SH-SY5Y (cell line): ENCODE measurements at regions not wholly inside any gene's neighbourhood (a gene's known extent, or its start where the extent isn't known, plus 50 kb on each side); places are given as distances from the start of the nearest gene placed in this dataset.

Source experiments
- GATA2 ChIP-seq: IDR thresholded peaks from 2 replicates; pipeline ENCODE4 v1.6.1; 2011; ENCODE audit warnings: mild to moderate bottlenecking, low read depth, low read length
- GATA3 ChIP-seq: IDR thresholded peaks from 2 replicates; pipeline ENCODE4 v1.6.1; 2011; ENCODE audit warnings: low read depth, mild to moderate bottlenecking, low read length, moderate library complexity

DNA sequence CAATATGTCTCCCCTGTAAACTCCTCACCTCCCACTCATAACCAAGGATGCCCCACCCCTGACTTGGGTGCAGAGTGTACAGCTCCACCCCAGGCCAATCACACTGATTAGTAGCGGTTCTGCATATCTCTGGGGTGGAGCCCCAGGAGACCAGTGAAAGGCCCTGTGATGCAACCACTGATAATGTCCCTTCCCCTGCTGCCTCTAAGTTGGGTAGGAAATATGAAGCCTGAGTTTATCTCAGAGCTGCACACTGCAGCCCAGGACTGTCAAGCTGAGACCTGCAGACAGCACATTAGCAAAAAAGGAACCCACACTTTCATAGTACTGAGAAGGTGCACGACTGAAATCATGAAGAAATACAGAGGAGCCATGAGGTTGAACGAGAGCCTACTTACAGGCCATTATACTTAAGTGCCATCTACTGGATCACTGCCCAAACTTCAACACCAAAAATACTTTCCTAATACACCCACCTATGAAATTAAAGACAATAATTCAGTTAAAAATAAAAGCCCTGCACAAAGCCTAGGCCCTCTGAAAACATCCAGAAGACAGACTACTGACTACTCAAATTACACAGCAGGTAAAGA is 455.4 kb upstream of the LRRTM4 start:
- TF ChIP-seq GATA3 = no peak
- no peak for TF ChIP-seq GATA2
